GM10248 (cell line): ENCODE measurements at regions not wholly inside any gene's neighbourhood (a gene's known extent, or its start where the extent isn't known, plus 50 kb on each side); places are given as distances from the start of the nearest gene placed in this dataset.

Source experiments
- CTCF ChIA-PET: fragments of 300-600 bp; sonication (Branson Sonifier 250); formaldehyde crosslinking; extraction: SDS; loops from one replicate; lab custom pipeline; 2021; ENCODE audit warnings: antibody characterized with exemption; lab: Yijun Ruan, JAX
- POLR2A ChIA-PET: fragments of 350-650 bp; sonication (Branson Sonifier 250); formaldehyde crosslinking; extraction: SDS; loops from one replicate; lab custom pipeline; 2020; ENCODE audit warnings: antibody characterized with exemption; lab: Yijun Ruan, JAX
- DNase-seq: peaks from one replicate; pipeline ENCODE4 v3.0.0; 2012; ENCODE audit errors: extremely low spot score
- CTCF ChIP-seq: IDR thresholded peaks from 2 replicates; pipeline ENCODE4 v1.5.1; 2012; ENCODE audit warnings: mild to moderate bottlenecking, low read depth; ENCODE audit errors: extremely low read depth, missing control alignments, control extremely low read depth

- ChIA-PET CTCF (no interaction called here), POLR2A (no interaction called here)
- no peak for DNase-seq
- no peak for TF ChIP-seq CTCF
Observed at GRCh38 chr17:65371702-65372101, 189.7 kb downstream of the AXIN2 start.

DNA sequence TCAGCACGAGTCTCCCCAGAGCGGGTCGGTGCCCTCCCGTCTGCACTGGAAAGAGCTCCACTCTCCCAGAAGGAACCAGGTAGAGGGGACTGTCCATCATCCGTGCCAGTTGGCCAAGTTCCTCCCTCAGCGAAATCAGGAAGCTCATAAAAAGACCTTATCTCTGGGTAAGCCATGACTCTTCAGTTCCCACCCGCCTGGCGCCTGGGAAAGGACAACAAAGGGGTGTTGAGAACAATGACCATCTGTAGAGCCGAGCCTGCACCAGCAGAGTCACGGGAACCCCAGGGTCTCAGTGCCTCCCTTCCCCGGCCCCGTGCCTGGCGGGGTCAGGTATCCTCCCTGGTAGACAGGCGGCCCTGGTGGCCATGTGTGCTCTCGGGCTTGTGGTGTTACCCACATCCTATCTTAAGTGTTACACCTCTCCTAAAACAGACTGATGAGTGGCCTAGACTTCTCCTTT lies 190.7 kb downstream of the AXIN2 start:
- no peak for DNase-seq
- ChIA-PET CTCF (no interaction called here), POLR2A (no interaction called here)
- no peak for TF ChIP-seq CTCF

DNA sequence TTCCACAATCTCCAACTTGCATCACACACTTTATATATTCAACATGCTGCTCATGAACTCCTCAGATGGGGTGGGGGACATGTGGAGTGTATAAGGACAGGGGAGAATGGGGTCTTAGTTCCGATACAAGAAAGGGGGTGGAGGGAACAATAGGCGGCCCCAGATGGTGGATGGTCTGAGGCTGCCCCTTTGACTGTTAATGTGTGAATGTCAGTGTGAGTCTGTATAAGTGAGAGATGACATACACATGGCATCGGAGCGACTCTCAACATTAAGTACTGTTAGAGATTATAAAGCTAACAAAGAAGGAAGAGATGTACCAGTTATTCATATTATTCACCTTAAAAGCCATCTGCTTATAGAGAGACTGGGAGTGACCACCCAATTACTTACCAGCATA lies 193.1 kb downstream of the AXIN2 start:
- TF ChIP-seq CTCF, result no peak
- ChIA-PET POLR2A (no interaction called here), CTCF (interaction anchor here (1.4 kb wide), 1 partner anchor 8 kb away, joined by 3 read pairs; no protein-coding TSS in a partner anchor)
- DNase-seq, result no peak

DNA sequence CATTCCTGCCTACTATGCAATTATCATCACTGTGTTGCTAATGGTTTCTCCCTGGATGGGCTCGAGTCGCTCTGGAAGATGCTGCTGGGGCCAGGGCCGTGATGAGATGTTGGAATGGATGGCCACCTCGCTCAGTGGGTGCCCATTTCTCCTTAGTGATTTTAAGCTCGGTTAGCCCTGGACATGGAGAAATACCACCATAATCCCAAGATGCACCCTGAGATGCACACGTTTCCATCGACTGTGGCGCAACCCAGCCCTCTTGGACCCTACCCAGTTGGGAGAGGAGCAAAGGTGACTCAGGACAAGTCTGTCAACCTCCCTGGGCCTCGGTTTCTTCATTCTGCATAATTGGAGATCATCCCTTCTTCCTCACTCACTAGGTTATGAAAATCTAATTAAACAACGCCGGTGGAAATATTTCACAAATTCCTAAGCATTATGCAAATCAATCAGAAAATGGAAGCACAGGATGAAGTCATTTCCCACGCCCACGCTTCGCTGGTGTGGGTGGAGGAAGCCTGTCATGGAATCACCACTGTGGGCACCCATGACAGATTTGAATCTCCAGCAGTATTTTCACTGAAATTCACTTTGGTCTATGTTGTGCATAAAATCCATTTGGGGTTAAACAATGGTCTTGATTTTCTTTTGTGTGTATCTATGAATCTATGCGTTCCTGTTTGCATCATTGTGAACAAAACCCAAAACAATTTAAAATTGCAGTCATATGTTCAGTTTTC lies 195.2 kb downstream of the AXIN2 start:
- DNase-seq, result no peak
- ChIA-PET CTCF (no interaction called here), POLR2A (no interaction called here)
- TF ChIP-seq CTCF, result no peak

DNA sequence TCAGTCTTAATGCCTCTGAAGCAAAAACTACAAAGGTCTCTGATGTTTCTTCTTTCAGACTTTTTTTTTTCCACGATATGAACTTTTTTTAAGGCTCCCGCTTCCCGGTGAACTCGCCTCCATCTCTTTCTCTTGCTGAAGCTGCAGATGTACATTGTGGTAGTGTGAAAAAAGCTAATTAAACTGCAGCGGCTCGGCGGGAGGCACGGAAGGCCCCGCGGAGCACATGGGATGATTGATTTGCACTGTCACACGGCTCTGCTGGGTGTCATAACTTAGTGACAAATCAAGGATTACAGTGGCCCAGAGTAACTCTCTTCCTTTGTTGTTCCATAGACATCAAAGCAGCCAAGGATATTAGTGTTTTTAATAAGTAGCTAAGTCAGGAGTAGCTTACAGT lies 196.3 kb downstream of the AXIN2 start:
- ChIA-PET CTCF (no interaction called here), POLR2A (no interaction called here)
- no peak for DNase-seq
- TF ChIP-seq CTCF, result no peak

DNA sequence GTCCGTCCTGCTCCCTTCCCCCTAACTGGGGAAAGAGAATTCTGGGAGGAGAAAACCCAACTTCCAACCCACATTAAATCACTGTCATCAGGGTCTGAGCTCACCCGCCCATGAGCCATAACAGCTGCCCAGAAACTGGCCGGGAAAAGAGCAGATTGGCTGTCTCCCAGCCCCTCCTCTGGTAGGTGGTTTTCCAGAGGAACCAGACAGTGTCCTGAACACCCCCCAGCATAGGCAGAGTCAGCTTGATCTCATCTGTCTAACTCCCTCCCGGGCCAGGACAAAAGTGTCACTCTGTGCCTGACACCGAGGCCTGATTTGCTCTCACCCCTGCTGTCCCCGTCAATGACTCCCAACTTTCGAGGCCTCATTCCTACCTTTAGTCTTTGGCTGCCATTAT lies 197.0 kb downstream of the AXIN2 start:
- POLR2A ChIA-PET, result no interaction called here
- CTCF ChIA-PET, result interaction anchor here (0.7 to 0.9 kb wide), 2 partner anchors 12 to 15 kb away, joined by 3 read pairs; no protein-coding TSS in a partner anchor
- DNase-seq, result no peak
- TF ChIP-seq CTCF, result no peak

DNA sequence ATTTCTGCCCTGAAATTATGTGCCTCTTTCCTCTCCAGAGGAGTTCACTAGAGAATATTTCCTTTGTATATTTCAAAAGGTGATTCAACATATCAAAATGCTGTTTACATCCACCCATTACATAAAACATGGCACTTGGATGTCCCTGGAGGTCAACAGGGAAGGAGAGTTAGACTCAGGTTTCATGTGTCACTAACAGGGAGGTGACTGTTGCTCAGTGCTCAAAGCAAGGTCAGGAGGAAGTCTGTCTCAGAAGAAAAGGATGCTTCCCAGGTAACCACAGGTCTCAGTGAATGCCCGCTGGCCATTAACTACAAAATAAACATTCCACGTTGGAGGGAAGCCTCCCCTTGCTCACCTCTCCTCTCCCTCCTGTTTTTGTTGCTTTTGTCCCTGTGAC lies 198.6 kb downstream of the AXIN2 start:
- no peak for DNase-seq
- CTCF ChIA-PET, result no interaction called here
- POLR2A ChIA-PET, result no interaction called here
- no peak for TF ChIP-seq CTCF
